GM18502 (cell line): ENCODE measurements at regions not wholly inside any gene's neighbourhood (a gene's known extent, or its start where the extent isn't known, plus 50 kb on each side); places are given as distances from the start of the nearest gene placed in this dataset.
"Not testable (repeated sequence)": the region's sequence is repeated elsewhere in the genome, so short reads cannot be mapped to it uniquely, and the experiment has no call there.

Experiments used
- ATAC-seq: cut with Tn5 transposase; IDR thresholded peaks from one replicate; pipeline ENCODE4 v1.9.1; 2021; ENCODE audit warnings: mild to moderate bottlenecking; ENCODE audit not compliant: unreplicated experiment, poor library complexity

GRCh38 chr13:83825676-83826075 lies 56.6 kb downstream of the SLITRK1 start:
- ATAC-seq: no peak

GRCh38 chr13:83824560-83824959 lies 57.7 kb downstream of the SLITRK1 start:
- ATAC-seq: no peak

- ATAC-seq: no peak
These were observed 58.2 kb downstream of the SLITRK1 start for GRCh38 chr13:83824120-83824519.

- ATAC-seq: no peak
These were observed 62.7 kb downstream of the SLITRK1 start for GRCh38 chr13:83819611-83820010.

- ATAC-seq: no peak
These were observed 63.1 kb downstream of the SLITRK1 start for GRCh38 chr13:83819156-83819555.

GRCh38 chr13:83816081-83816480 lies 66.2 kb downstream of the SLITRK1 start:
- no peak for ATAC-seq

DNA sequence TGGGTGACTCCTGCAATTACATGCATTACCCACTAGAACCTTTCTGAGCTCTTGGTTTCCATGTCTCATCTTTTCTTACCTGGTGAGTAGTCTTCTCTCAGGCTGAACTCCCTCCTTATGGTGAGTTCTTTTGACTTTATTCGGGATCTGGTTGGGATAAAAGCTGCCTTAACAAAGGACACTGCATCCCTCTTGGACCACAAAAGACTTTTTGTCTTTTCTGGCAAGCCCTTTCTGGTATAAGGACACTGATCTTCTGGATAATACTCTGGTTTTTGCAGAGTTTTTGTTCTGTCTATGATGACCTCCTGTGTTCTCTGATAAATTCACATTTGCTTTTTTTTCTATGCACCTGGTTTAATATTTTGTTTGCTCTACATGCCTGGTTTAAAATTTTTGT lies 66.7 kb downstream of the SLITRK1 start:
- ATAC-seq: no peak

DNA sequence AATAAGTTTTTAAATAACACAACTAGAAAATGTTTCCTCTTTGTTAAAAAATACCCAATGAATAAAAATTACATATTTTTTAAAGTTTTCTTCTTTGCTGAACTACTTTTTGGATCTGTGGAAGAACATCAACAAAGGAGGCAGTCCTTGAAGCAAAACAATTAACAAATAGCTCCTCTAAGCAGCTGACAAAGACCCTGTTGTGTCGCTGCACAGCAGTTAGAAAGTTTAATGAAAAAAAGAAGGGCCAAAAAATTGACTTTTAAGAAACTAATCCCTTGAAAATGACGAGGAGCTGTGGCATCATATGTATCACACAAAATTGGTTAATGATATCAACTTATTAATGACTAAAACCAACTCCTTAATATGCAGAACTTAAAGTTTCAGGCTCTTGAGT lies 72.1 kb downstream of the SLITRK1 start:
- ATAC-seq: no peak

GRCh38 chr13:83804356-83804962 lies 77.8 kb downstream of the SLITRK1 start:
- no peak for ATAC-seq

DNA sequence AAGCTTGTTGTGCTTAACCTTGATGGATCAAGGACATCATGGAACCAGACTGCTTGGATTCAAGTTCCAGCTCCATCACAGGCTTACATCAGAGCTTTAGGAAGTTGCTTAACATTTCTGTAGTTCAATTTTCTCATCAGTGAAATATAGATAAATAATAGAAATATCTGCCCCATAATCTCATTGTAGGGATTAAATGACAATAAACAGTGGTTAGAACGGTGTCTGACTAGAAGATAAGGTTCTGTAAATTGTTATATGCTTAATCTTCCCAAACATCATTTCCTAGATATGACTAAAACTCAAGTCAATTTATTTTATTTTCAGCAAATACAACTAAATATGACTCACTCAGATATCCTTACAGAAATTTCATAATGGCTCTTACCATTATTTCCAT lies 83.5 kb downstream of the SLITRK1 start:
- ATAC-seq: no peak

DNA sequence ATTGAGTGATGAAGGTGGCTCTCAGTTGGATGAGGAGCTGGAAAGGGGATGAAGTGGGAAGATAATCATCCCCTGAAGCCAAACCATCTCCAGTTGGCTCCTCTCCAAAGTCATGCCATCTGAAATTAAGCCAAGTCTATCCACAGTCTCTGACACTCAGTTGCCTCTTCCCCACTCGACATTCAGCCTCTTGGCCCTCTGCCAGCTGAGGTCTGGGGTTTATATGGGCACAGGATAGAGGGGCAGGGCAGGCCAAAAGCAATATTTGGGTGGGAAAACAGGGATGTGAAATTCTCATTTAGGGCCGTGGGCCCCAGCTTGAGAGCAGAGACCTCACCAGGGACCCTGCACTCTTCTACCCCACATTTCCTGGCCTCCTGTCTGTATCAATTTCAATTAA lies 85.9 kb downstream of the SLITRK1 start:
- no peak for ATAC-seq

DNA sequence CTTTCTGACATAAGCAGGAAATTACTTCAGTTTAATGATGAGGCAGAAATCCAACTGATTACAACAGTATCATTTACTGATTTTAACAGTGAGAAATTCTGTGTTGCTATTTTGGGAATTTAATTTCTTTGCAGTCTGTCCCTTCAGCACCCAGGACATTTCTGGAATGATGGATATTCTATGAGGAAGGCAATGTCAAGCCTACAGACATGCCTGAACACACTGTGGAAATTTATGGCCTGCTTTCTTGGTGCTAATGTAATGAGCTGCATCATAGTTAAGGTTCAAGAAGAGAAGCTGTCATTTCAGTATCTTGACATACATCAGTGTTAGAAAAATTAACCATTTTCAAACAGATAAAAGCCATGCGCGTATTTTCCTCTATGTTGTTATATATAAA lies 87.7 kb downstream of the SLITRK1 start:
- ATAC-seq: no peak

GRCh38 chr13:83780227-83780626 lies 102.0 kb downstream of the SLITRK1 start:
- peak; percentile 45 for ATAC-seq

- ATAC-seq: no peak
These were observed 108.3 kb downstream of the SLITRK1 start for GRCh38 chr13:83773961-83774360.

GRCh38 chr13:83765796-83766195 lies 116.5 kb downstream of the SLITRK1 start:
- no peak for ATAC-seq

DNA sequence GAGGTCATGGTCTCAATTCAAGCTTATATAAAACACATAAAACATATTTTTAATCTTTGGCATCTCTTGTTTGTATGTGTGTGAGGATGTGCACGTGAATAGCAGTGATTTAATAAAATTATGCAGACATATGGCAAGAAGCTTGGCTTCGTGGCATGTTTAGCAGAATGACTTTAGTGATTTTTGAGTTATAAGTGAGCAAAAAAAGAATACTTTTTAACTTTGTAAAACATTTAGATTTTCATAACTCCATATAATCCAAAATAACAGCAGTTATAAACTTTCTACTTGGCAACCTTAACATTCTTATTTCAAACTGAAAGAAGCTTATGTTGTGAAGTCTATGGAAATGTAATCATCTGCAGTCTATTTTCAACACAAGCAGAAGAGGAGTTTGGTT lies 120.6 kb downstream of the SLITRK1 start:
- ATAC-seq: no peak

- not testable (repeated sequence) for ATAC-seq
These were observed 127.1 kb downstream of the SLITRK1 start for GRCh38 chr13:83755210-83755609.

DNA sequence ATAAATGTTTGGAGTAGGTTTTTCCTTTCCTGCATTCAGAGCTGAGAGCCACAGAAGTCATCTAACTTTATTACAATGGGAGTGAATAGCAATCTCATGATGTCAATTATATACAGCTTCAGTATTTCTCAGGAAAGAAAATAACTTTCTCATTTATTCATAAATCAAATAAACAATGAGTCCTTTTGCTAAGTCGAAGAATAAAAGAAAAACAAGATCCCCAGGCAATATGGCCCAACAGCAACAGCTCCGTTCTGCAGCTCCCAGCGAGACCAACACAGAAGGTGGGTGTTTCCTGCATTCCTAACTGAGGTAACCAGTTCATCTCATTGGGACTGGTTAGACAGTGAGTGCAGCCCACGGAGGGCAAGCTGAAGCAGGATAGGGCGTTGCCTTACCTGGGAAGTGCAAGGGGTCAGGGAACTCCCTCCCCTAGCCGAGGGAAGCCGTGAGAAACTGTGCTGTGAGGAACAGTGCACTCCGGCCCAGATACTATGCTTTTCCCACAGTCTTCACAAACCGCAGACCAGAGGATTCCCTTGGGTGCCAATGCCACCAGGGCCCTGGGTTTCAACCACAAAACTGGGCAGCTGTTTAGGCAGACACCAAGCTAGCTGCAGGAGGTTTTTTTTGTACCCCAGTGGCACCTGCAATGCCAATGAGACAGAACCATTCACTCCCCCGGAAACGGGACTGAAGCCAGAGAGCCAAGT lies 128.2 kb downstream of the SLITRK1 start:
- ATAC-seq: no peak

DNA sequence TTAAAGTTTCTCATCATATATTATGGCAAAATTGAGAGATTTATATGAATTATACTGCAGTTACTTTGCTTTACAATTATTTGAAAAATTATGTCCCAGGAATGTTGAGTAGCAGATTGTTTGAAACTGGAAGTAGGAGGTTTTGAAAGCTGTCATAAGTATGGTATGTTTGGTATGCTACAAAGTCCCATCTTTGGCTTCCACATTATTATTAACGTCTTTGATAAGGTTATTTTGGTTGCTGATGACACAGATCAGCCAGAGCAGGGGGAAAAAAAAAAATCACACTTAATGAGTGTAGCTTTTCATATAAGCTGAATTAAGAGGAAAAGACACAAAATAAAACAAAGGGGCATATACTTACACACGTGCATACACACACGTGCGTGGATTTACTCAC lies 130.1 kb downstream of the SLITRK1 start:
- no peak for ATAC-seq

DNA sequence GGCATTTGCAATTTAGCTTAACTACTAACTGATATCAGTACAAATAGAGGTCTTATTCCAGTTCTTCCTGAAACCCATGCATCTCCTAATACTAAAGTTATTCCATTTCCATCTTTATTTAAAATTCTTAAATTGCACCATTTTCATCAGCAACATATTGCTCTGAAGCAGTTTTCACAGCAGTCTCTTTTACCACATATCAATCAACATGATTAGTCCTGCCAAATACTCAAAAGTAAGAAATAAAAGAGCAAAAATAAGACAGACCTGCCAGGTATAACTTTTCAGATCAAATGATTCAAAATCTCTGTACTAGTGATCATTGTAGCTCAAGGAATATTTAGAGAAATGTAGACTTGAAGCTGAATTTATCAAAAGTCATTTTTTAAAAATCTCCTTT lies 141.7 kb downstream of the SLITRK1 start:
- no peak for ATAC-seq

GRCh38 chr13:83738407-83738806 lies 143.9 kb downstream of the SLITRK1 start:
- no peak for ATAC-seq

DNA sequence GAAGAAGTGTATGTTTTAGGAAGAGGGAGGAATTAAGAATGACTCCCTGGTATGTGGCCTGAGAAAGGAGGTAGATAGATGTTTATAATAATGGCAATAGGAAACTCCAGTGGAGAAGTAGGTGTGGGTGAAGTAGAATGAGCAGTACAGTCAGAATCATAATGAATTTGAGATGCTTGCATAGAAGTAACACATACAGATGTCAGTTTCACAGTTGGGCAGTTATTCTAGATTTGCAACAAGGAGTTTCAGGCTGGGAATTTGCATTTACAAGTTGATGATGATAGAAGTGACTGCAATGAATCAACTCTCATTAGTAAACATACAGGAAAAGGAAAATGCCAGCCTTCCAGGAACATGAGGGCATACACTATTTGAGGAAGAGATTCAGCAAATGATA lies 149.0 kb downstream of the SLITRK1 start:
- no peak for ATAC-seq
